Endodermal cell (in vitro differentiated cells): ENCODE measurements at regions not wholly inside any gene's neighbourhood (a gene's known extent, or its start where the extent isn't known, plus 50 kb on each side); places are given as distances from the start of the nearest gene placed in this dataset.

ENCODE experiments used
- DNase-seq: peaks from one replicate; pipeline ENCODE4 v3.0.0-alpha.2; 2017
- H3K27ac ChIP-seq: 2 replicates; pipeline ENCODE4 v1.5.1; 2013; ENCODE audit warnings: mild to moderate bottlenecking, low read depth, low read length, moderate library complexity
- H3K27me3 ChIP-seq: 2 replicates; pipeline ENCODE4 v1.6.1; 2013; ENCODE audit warnings: mild to moderate bottlenecking, low read length, moderate library complexity; ENCODE audit not compliant: insufficient read depth, control insufficient read depth, poor library complexity, severe bottlenecking
- H3K36me3 ChIP-seq: 2 replicates; pipeline ENCODE4 v1.7.0; 2013; ENCODE audit warnings: mild to moderate bottlenecking, low read length, moderate library complexity; ENCODE audit not compliant: control insufficient read depth, insufficient read depth
- H3K4me1 ChIP-seq: one replicate; pipeline ENCODE4 v1.7.0; 2013; ENCODE audit warnings: low read length; ENCODE audit not compliant: control insufficient read depth, insufficient read depth
- H3K4me3 ChIP-seq: 2 replicates; pipeline ENCODE4 v1.5.1; 2013; ENCODE audit warnings: mild to moderate bottlenecking, low read length, moderate library complexity
- H3K9ac ChIP-seq: 2 replicates; pipeline ENCODE4 v1.6.1; 2013; ENCODE audit warnings: mild to moderate bottlenecking, low read length, moderate library complexity; ENCODE audit not compliant: poor library complexity, severe bottlenecking; ENCODE audit errors: extremely low read depth
- H3K9me3 ChIP-seq: 2 replicates; pipeline ENCODE4 v1.6.1; 2013; ENCODE audit warnings: mild to moderate bottlenecking, low read length, moderate library complexity; ENCODE audit not compliant: control insufficient read depth
- H3K27ac Mint-ChIP-seq: 2 replicates; pipeline ENCODE4 v1.8.0; 2020; ENCODE audit warnings: mixed read lengths
- H3K27me3 Mint-ChIP-seq: 2 replicates; pipeline ENCODE4 v1.8.0; 2021; ENCODE audit warnings: mild to moderate bottlenecking, mixed read lengths; ENCODE audit not compliant: insufficient read depth
- H3K36me3 Mint-ChIP-seq: 2 replicates; pipeline ENCODE4 v1.8.0; 2020; ENCODE audit warnings: low read depth, mixed read lengths
- H3K4me1 Mint-ChIP-seq: 2 replicates; pipeline ENCODE4 v1.8.0; 2020; ENCODE audit warnings: mixed read lengths
- H3K4me3 Mint-ChIP-seq: 2 replicates; pipeline ENCODE4 v1.8.0; 2020; ENCODE audit warnings: mild to moderate bottlenecking, moderate library complexity, mixed read lengths
- H3K9me3 Mint-ChIP-seq: 2 replicates; pipeline ENCODE4 v1.8.0; 2020; ENCODE audit warnings: mild to moderate bottlenecking, mixed read lengths
- WGBS, 2 experiments: methylation state at CpG; one replicate each; pipeline versions ENCODE4 v1.1.5 to v1.1.7; 2013; ENCODE audit warnings: missing lambda C conversion rate in 2 of 2, mixed read lengths in 1 of 2; ENCODE audit not compliant: insufficient coverage in 1 of 2, insufficient read length in 1 of 2; 5-methylcytosine and 5-hydroxymethylcytosine counted together
- TF ChIP-seq, protein P1 (sequence below): fragments of 200-600 bp; sonication (generic); conservative IDR thresholded peaks from 2 replicates; pipeline ENCODE4 v1.5.0; 2021; ENCODE audit warnings: antibody characterized with exemption, mild to moderate bottlenecking

DNA sequence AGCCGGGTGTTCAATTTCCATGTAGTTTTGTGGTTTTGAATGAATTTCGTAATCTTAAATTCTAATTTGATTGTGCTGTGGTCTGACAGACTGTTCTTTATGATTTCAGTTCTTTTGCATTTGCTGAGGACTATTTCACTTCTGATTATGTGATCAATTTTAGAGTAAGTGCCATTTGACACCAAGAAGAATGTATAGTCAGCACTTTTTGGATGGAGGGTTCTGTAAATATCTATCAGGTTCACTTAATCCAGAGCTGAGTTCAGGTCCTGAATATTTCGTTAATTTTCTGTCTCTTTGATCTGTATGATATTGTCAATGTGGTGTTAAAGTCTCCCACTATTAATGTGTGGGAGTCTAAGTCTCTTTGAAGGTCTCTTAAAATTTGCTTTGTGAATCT lies 944.9 kb downstream of the TLE4 start:
- no peaks in the 10 kb centered on the region for H3K27me3 ChIP-seq
- no peak overlapping the region for H3K27ac ChIP-seq
- Mint-ChIP-seq H3K36me3 (no peaks in the 10 kb centered on the region), H3K9me3 (no peaks in the 10 kb centered on the region), H3K27me3 (no peaks in the 10 kb centered on the region), H3K27ac (no peak overlapping the region), H3K4me1 (no peaks in the 10 kb centered on the region), H3K4me3 (no peak overlapping the region)
- no peaks in the 10 kb centered on the region for H3K9me3 ChIP-seq
- no peak overlapping the region for H3K4me3 ChIP-seq
- H3K4me1 ChIP-seq: no peaks in the 10 kb centered on the region
- H3K9ac ChIP-seq: no peak overlapping the region
- DNase-seq: no peak
- H3K36me3 ChIP-seq: no peaks in the 10 kb centered on the region
- WGBS, 2 experiments: 80 to 86% methylated on average over 1 to 3 of the region's 3 CpGs
- TF ChIP-seq, protein P1, sequence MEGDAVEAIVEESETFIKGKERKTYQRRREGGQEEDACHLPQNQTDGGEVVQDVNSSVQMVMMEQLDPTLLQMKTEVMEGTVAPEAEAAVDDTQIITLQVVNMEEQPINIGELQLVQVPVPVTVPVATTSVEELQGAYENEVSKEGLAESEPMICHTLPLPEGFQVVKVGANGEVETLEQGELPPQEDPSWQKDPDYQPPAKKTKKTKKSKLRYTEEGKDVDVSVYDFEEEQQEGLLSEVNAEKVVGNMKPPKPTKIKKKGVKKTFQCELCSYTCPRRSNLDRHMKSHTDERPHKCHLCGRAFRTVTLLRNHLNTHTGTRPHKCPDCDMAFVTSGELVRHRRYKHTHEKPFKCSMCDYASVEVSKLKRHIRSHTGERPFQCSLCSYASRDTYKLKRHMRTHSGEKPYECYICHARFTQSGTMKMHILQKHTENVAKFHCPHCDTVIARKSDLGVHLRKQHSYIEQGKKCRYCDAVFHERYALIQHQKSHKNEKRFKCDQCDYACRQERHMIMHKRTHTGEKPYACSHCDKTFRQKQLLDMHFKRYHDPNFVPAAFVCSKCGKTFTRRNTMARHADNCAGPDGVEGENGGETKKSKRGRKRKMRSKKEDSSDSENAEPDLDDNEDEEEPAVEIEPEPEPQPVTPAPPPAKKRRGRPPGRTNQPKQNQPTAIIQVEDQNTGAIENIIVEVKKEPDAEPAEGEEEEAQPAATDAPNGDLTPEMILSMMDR: no peak

DNA sequence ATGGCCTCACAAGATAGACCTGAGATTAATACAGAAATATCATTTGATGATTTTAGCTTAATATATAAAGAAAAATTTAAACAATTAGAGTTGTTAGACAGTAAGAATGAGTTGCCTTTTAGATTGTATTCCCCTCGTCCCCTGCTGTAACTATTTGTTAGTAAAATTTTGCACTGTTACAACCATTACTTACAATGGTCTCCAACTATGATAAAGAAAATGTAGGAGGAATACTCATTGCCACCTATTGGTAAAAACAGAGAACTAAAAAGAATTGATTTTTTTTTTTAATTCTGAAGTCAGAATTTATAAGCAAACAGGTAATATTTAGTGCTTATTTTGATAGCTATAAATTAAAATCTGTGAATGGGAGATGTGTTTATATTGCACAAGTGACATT lies 937.6 kb downstream of the TLE4 start:
- Mint-ChIP-seq H3K36me3 (no peaks in the 10 kb centered on the region), H3K9me3 (no peaks in the 10 kb centered on the region), H3K4me3 (no peak overlapping the region), H3K4me1 (no peaks in the 10 kb centered on the region), H3K27ac (no peak overlapping the region), H3K27me3 (no peaks in the 10 kb centered on the region)
- H3K9ac ChIP-seq: no peak overlapping the region
- H3K27me3 ChIP-seq: no peaks in the 10 kb centered on the region
- no peaks in the 10 kb centered on the region for H3K4me1 ChIP-seq
- H3K36me3 ChIP-seq: no peaks in the 10 kb centered on the region
- no peaks in the 10 kb centered on the region for H3K9me3 ChIP-seq
- H3K4me3 ChIP-seq: no peak overlapping the region
- no peak overlapping the region for H3K27ac ChIP-seq
- WGBS, 2 experiments: 100% methylated on average over 1 of the region's 1 CpG; no CpG with 5 or more reads in 1 of the 2 experiments
- TF ChIP-seq, protein P1: peak; percentile 53
- no peak for DNase-seq

DNA sequence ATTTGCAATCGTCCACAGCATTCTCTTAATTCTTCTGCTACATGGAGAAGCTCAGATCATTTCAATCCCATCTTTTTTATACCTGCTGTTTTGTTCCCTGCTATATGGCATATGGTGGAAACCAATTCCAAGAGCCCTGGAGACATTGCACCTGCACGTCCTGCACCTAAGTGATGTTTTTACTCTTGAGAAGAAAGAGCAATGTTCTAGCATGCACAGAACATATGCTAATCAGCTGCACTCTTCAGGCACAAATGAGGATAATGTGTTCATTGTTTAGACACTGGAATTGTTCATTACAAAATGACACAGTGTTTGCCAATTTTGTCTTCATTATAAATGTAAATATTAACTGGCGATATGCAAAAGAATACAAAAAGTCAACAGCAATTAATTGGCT lies 935.8 kb downstream of the TLE4 start:
- Mint-ChIP-seq H3K27me3 (no peaks in the 10 kb centered on the region), H3K9me3 (no peaks in the 10 kb centered on the region), H3K4me3 (no peak overlapping the region), H3K36me3 (no peaks in the 10 kb centered on the region), H3K4me1 (no peaks in the 10 kb centered on the region), H3K27ac (no peak overlapping the region)
- Histone ChIP-seq H3K9me3 (no peaks in the 10 kb centered on the region), H3K27me3 (no peaks in the 10 kb centered on the region), H3K4me1 (no peaks in the 10 kb centered on the region), H3K9ac (no peak overlapping the region), H3K27ac (no peak overlapping the region), H3K4me3 (no peak overlapping the region), H3K36me3 (no peaks in the 10 kb centered on the region)
- TF ChIP-seq, protein P1: no peak
- whole genome bisulfite sequencing, 2 experiments: 78 to 90% methylated on average over 2 to 3 of the region's 3 CpGs
- DNase-seq: no peak
